Activated T-cell treated with anti-CD3 and anti-CD28 coated beads, Interleukin-2, amount 50 U/mL, for 48 hours (primary cell): ENCODE measurements at regions not wholly inside any gene's neighbourhood (a gene's known extent, or its start where the extent isn't known, plus 50 kb on each side); places are given as distances from the start of the nearest gene placed in this dataset.
"Not testable (repeated sequence)": the region's sequence is repeated elsewhere in the genome, so short reads cannot be mapped to it uniquely, and the experiment has no call there.

Experiments used
- DNase-seq, 2 experiments: peaks; one replicate each; pipeline ENCODE4 v3.0.0-alpha.2; 2020

GRCh38 chr22:33139937-33140336, 81.8 kb upstream of the SYN3 start:
- no peak for DNase-seq

DNA sequence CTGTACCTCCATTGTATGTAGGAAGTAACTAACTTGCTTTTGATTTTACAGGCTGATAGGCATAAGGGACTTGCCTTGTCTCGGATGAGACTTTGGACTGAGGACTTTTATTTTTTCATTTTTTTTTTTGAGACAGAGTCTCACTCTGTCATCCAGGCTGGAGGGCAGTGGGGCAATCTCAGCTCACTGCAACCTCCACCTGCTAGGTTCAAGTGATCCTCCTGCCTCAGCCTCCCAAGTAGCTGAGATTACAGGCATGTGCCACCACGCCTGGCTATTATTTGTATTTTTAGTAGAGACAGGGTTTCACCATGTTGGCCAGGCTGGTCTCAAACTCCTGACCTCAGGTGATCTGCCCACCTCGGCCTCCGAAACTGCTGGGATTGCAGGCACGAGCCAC, 80.2 kb upstream of the SYN3 start:
- not testable (repeated sequence) for DNase-seq

DNA sequence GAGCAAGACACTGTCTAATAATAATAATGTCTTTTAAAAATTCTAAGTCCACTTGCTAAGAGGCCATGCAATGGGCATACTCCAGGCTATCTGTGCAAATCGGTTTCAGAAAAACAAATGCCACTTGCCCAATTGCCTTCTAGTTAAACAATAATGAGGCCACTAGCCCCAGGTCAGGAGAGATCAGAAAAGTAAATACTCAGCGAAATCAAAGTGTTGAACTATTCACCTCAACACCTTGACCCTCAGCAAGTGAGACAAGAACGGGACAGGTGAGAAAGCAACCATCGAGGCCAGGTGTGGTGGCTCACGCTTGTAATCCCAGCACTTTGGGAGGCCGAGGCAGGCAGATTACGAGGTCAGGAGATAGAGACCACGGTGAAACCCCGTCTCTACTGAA, 72.3 kb upstream of the SYN3 start:
- no peak for DNase-seq

DNA sequence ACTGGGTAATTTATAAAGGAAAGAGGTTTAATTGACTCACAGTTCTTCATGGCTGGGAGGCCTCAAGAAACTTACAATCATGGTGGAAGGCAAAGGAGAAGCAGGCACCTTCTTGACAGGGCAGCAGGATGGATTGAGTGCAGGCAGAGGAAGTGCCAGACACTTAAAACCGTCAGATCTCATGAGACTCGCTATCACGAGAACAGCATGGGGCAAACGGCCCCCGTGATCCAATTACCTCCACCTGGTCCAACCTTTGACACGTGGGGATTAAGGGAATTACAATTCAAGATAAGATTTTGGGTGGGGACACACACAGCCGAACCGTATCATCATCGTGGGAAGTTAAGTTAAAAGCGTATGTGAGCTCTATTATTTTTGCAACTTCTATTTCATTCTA, 71.4 kb upstream of the SYN3 start:
- no peak for DNase-seq

GRCh38 chr22:33126881-33127280, 68.7 kb upstream of the SYN3 start:
- no peak for DNase-seq

- no peak for DNase-seq
Measured at GRCh38 chr22:33124471-33124870, 66.3 kb upstream of the SYN3 start.

GRCh38 chr22:33122439-33122838, 64.3 kb upstream of the SYN3 start:
- not testable (repeated sequence) for DNase-seq

DNA sequence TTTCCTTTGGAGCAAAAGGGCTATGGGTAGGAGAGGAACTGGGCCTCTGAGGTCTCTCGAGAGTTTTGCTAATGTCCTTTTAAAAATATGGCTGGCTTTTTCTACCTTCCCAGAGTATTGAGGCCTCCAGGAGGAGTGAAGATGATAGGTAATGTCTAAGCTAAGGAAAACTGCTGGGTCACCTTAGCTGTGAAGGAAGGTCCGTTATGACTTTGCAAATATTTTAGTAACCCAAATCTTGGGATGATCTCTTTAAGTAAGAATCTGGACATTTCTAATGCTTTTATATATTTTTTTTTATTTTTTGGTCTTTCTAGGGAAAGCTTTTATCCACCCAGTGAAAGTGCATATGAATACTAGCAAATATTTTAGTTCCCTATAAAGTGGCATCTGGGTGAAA, 60.9 kb upstream of the SYN3 start:
- DNase-seq = no peak

DNA sequence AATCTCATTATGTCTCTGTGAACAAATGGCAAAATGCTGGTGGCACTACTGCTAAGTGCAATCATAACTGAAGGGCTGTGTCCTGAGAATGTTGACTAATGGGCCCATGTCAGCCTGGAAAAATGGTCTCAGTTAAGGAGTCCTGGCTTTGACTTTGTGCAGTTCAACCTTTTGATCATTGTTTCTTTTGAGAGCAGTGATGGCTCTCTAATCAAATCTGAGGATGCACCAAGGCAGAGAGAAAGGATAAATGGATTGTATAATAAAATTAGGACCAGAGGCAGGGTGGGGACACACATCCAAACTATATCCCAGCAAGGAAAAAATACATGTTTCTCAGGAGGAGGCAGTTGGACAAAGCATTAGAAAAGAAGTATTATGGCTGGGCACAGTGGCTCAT, 59.6 kb upstream of the SYN3 start:
- DNase-seq = no peak

DNA sequence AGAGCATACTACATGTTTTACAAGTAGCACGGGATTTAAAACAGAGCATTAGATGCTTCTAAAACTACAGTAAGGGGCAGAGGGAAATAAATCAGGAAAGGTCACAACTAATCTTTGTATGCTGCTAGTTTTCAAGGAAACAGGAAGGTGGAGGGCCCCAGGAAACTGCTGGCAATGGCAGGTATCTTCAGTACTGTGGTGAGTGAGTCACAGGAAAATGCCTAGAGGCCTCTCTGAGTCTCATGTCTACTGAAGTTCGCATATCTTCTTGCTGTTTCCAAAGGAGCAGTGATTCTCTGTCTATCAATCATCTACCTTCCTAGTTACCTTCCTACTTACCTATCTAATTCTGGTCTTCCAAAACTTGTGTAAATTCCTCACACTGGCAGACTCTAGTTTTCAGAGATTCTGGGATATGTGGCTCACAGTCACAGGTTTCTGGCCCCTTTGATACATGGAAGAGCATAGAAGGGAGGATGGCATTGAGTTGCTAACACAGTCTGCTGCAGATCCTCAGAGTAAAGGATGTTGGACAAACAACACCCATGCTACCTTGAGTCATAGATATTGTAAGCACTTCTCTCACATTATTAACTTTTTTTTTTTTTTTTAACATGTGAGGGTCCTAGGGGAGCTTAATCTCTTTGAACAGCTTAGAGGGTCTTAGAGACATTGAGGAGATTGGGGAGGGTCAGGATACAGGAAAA, 58.8 kb upstream of the SYN3 start:
- DNase-seq = no peak

DNA sequence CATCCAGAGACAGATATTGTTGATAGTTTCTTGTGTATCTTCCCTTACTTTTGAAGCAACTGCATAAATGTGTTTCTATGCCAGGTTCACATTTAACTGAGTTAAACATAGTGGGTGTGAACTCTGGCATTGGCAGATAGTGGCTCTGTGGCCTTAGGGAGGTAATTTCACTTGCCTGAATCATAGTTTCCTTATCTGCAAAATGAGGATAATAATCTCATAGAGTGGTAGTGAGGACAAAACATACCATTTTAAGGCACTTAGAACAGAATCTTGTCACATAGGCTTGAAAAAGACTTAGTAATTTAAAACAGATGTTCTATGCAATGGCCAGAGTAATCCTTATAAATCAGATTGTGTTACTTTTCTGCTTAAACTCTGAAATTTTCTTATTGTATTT, 56.4 kb upstream of the SYN3 start:
- DNase-seq = no peak

DNA sequence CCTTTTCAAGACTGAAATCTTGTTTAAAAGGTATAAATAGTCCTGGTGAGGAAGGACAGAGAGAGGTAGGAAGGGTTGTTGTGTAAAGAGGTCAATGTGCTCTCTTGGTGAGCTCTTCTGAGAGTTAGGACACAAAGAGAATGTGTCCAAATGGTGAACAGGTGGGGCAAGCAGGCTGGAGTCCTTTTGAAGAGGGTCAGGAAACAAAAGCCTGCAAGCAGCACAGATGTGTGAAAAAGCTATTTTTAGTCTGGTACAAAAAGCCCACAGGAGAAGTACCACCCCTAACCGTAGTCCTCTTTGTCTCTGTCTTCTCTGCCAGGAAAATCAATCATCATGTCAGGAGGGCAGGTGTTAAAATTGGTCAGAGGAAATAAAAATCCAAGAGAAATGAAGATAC, 54.4 kb upstream of the SYN3 start:
- no peak for DNase-seq

DNA sequence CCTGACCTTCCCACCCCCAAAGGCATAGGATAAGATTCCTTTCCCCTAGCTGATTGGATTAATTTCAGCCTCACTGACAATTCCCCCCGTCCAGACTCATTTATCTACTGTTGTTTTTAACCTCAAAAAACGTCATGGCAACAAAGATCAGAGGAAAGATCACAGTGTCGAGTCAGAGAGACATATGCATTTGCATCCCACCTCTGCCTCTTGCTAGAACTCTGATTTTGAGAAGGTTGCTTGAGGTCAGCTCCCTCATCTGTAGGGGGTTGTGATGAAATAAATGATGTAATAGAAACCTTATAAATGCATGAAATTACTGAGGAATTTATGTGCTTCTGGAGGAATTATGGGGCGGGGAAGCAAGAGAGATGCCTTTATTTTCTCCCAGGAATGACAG, 53.3 kb upstream of the SYN3 start:
- DNase-seq = no peak

DNA sequence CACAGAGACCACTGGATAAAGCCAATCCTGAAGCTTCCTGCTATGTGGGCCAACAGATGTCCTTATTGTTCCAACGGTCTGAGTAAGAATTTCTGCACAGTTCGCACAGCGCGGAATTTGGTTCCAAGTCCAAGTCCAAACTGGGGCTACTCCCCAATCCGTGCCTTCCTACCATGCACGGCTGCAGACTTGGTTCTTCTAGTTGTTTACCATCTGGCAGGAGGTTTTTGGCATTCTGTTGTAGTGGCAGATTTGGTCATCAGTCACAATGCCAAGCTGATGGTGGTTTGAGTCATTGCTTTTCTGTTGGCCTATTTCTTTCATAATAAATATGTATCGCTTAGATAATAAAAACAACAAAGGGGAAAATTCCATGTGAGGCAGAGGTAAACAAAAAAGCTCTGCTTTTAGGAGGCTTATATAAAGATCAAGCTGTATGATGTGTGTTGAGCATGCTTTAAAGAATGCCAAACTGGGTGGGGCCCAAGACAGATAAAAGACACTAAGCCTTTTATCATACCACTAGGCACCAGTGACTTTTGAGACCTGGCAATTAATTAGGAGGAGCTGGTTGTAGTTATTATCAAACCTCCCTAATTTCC, 52.5 kb upstream of the SYN3 start:
- DNase-seq = no peak

GRCh38 chr22:33109514-33110430, 51.6 kb upstream of the SYN3 start:
- no peak for DNase-seq

DNA sequence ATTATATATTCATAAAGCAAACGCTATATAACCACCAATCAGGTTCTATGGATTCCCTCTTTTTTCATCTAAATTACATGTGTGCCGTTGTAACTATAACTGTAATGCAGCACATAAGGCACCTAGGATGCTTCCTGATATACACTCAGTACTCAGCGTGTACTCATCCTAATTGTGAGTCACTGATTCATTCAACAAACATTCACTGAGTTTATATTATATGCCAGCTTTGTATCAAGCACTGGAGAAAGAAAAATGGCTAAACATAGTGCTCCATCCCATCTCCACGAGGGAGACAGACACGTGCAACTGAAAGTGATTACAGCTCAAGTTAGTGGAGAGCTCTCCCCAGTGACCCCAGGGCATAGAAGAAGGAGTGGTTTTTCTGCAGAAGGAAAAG, 49.9 kb upstream of the SYN3 start:
- no peak for DNase-seq
